Vagina (tissue), 2 donors: ENCODE measurements at regions not wholly inside any gene's neighbourhood (a gene's known extent, or its start where the extent isn't known, plus 50 kb on each side); places are given as distances from the start of the nearest gene placed in this dataset.

Experiments
- POLR2A ChIP-seq, 2 donors: fragments of 450-650 bp; IDR thresholded peaks; one replicate each; pipeline ENCODE4 v1.6.1; 2017; ENCODE audit warnings: antibody characterized with exemption in 2 of 2, mild to moderate bottlenecking in 2 of 2, moderate library complexity in 2 of 2
- POLR2AphosphoS5 ChIP-seq, 2 donors: sonication (generic); formaldehyde crosslinking; IDR thresholded peaks; one replicate each; pipeline ENCODE4 v1.9.0; 2017; ENCODE audit warnings: antibody characterized with exemption in 2 of 2, mild to moderate bottlenecking in 2 of 2, low read depth in 1 of 2; ENCODE audit not compliant: insufficient read depth in 1 of 2
- TF ChIP-seq, protein P1 (sequence below), 3 experiments: fragments of 450-650 bp in 2 of 3; fragments of 200-600 bp in 1 of 3; sonication (generic) in 1 of 3; IDR thresholded peaks; one replicate each; pipeline ENCODE4 v1.5.1; 2017 to 2019; ENCODE audit warnings: antibody characterized with exemption in 3 of 3, mild to moderate bottlenecking in 2 of 3, moderate library complexity in 2 of 3

DNA sequence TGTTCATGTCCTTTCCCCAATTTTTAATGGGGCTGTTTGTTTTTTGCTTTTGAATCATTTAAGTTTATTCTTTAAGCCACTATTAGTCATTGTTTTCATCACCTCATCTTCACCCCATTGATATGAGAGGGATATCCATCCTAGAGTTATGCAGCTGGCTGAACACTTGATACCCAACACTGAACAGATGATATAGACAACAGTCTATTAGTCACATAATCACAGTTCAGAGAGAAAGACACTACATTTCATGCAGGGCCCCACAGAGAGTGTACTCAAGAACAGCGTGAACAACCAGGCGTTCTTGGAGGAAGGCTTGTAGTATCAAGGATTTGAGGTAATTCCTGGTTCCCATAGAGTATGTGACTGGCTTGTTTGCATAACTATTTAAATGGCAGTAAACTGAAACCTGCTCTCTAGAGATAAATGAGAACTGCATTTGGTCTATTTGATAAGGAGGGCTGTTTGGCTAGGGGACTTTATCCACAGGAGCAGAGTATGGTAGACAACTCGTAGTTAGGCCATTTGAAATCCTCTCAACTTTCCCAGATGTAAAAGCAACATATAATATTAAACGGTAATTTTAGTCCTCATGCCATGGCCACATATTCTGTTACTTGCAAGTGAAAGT, 618.7 kb downstream of the SI start:
- TF ChIP-seq, protein P1, sequence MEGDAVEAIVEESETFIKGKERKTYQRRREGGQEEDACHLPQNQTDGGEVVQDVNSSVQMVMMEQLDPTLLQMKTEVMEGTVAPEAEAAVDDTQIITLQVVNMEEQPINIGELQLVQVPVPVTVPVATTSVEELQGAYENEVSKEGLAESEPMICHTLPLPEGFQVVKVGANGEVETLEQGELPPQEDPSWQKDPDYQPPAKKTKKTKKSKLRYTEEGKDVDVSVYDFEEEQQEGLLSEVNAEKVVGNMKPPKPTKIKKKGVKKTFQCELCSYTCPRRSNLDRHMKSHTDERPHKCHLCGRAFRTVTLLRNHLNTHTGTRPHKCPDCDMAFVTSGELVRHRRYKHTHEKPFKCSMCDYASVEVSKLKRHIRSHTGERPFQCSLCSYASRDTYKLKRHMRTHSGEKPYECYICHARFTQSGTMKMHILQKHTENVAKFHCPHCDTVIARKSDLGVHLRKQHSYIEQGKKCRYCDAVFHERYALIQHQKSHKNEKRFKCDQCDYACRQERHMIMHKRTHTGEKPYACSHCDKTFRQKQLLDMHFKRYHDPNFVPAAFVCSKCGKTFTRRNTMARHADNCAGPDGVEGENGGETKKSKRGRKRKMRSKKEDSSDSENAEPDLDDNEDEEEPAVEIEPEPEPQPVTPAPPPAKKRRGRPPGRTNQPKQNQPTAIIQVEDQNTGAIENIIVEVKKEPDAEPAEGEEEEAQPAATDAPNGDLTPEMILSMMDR (IDR thresholded peaks at IDR 0.05) = no peak
- TF ChIP-seq POLR2AphosphoS5 (IDR thresholded peaks at IDR 0.05; ENCODE audit: insufficient read depth in 1 of 2, low read depth in 1 of 2) = no peak
- no peak for TF ChIP-seq POLR2A (IDR thresholded peaks at IDR 0.05)
